AML-193 (cell line): ENCODE measurements at regions not wholly inside any gene's neighbourhood (a gene's known extent, or its start where the extent isn't known, plus 50 kb on each side); places are given as distances from the start of the nearest gene placed in this dataset.

Experiments used
- DNase-seq, 2 experiments: peaks; one replicate each; lab custom pipeline; 2025; lab: John Stamatoyannopoulos, UW

DNA sequence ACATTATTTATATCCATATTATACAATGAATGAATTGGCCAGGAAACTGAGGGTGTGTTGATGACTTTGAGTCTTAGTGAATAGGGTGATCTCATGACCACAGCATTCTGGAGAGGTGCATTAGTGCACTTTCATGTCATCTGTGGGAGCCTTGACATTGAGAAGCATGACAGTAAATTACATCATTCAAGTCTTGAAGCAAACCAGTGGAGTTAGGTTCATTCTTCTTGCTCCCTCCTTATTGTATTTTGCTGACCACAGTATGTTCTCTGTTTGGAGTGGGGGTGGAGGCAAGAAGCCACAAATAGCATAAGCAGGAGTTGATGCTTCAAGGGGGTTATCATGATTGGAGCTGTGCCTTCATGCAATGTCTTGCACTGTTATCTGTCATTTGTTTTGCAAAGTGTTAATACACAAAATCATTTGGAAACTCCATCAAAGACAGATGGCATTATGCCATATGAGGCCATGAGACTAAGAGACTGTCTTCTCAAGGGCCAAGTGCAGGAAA lies 680.2 kb downstream of the NYAP2 start:
- DNase-seq, result no peak

- DNase-seq, result no peak
These were observed 679.7 kb downstream of the NYAP2 start for GRCh38 chr2:226079196-226079595.

- DNase-seq, result no peak
These were observed 679.2 kb downstream of the NYAP2 start for GRCh38 chr2:226078666-226079065.

DNA sequence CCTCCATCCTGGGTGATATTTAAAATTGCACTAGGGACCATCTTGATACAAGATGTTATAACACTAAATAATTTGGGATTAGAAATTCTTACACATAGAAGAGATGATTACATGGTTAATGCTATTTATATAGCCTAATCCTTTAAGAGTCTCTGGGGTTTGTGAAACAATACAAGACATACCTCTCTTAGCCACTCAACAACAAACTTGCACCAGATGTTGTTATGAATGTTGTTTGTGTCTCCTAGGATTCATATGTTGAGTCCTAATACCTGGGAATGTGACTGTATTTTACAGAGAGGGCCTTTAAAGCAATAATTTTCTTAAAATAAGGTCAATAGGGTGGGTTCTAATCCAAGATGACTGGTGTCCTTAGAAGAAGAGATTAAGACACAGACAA lies 678.3 kb downstream of the NYAP2 start:
- DNase-seq, result no peak

DNA sequence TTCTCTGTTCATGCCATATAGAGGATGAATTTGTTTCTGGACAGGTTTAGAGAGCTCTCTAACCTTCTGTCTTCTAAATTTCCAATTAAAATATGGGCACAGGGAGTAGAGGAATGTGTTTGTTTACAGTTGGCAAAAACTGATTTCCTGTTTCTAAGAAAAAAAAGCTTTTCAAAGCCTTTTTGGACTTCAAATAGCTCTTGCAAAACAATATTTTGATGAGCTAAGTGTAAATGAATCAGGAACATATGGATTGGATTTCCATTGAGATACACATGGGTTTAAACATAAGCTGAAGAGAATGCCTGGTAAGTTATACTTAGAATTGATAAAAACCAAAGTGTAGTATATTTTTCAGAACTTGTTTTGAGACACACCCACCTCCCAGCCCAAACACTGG lies 677.5 kb downstream of the NYAP2 start:
- no peak for DNase-seq

DNA sequence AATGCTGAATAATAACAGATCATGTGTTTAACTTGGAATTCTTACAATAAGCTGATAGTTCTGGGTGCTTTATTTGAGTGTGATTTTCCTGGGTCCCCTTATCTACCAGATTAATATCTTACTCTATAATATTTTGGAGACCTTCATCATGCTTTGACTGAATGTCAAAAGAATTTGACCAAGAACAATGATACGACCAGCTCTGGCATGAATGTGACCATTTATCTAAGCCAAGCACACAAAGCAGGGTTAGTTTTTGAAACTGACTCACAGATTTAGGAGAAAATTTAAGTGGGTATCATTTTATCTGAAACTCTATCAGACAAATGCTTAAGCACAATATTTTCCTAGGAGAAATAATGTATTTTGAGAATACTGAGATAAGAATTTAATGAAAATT lies 677.0 kb downstream of the NYAP2 start:
- no peak for DNase-seq

GRCh38 chr2:226074391-226074790 lies 674.9 kb downstream of the NYAP2 start:
- DNase-seq, result no peak

DNA sequence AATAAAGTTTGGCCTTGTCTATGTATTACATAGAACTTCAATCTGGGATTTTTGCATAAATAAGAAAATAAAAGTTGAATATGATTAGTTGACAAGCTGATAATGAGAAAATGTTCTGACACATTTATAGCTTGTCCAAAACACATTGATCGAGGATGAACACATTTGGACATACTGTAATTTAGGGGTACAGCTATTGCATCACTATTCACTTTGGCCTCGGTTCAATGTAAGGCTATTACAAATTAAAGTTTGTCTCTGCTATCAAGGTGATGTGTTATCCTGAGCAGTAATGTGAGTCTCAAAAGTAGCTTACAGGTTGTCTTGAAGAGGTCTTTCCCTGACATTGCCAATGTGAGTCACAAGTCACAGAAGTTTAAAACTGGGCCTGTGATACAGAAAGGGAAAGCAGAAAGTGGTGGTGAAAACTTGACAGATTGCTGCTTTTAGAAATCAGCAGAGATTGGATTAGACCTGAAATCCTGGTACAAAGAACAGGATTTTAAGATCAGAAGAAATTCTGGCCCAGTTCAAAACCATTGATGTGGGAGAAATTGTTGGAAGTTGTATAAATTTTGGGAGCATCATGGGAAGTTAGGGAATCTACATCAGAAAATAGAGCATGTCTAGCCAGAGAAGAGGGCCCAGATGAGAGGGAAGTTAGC lies 674.1 kb downstream of the NYAP2 start:
- DNase-seq, result no peak

GRCh38 chr2:226066873-226067272 lies 667.4 kb downstream of the NYAP2 start:
- no peak for DNase-seq

DNA sequence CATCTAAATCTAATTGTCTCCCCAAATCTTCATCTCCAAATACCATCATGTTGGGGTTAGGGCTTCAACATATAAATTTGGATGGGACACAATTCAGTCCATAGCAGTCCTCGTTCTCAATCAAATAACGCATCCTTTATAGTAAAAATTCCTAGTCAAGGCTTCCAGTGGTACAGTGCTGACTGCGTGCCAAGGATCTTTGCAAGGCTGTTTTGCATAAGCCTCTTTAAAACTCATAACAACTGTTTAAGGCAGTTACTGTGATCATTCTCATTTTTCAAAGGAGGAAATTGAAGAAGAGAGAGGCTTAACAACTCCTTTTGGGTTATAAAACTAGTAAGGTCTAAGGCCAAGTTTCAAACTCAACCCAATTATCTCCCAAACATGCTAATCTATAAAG lies 666.9 kb downstream of the NYAP2 start:
- no peak for DNase-seq

- DNase-seq, result no peak
These were observed 665.5 kb downstream of the NYAP2 start for GRCh38 chr2:226064932-226065570.

GRCh38 chr2:226063704-226064440 lies 664.4 kb downstream of the NYAP2 start:
- no peak for DNase-seq

DNA sequence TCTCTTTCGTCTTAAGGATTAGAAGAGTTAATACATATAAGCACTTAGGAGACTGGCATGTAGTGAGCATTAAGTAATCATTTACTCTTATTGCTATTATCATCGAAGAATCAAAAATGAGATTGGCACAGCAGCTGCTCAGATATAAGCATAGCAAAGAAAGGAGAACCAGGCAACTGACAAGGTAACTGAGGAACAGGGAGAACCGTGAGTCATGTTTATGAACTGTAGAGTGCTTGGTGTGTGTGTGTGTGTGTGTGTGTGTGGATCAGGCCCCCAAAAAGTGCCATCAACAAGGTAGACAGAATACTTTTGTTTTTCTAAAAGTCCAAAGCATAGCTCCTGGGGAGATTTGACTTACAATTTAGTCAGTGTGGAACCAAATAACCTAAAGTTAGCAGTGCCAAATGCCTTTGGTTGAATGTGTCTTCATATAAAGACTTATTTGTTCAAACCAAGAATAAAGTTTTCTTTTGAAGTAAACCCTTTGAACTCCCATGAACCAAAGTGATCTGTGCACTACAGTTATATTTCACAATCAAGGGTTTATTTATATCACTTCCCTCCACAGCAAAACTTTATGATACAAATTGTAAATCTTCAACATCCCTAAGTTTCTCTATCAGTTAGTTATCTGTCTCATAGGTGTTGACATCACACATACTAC lies 660.6 kb downstream of the NYAP2 start:
- DNase-seq, result peak in 1 of 2 experiments; percentile 5

DNA sequence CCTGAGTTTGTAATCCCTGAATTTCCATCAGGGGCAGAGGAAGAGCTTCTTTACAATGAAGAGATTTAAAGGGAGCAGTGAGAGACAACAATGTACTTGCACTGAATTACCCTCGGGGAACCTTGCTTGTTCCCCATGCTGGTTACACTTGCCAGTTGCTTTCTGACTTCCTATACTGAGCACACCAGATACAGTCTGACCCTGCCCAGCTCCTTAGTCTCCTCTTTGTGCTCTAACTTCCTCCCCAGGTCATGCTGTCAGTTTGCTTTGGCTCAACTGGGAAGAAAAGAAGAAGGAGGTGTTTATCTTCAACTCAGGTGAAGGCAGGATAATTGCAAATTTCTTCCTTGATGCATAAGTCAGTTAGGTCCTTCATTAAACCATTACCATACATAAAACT lies 658.4 kb downstream of the NYAP2 start:
- DNase-seq, result peak; percentile 4 to 18

DNA sequence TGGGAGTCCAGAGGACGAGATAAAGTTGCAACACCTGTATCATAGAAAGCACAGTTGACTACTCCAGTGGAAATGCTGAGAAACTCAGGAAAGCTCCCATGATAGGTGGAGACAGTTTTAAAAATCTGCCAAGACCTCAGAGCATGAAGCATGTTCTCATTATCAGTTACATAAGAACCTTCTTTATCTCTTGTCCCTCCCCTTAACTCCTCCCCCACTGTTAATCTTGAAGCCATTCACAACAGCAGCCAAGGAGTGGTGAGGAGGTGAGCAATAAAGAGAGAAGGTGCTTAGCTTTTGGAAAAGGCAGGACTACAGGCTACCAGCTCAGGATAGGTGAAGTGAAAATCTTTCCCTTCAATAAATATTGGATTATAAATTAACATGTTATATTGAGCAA lies 657.9 kb downstream of the NYAP2 start:
- DNase-seq, result no peak

DNA sequence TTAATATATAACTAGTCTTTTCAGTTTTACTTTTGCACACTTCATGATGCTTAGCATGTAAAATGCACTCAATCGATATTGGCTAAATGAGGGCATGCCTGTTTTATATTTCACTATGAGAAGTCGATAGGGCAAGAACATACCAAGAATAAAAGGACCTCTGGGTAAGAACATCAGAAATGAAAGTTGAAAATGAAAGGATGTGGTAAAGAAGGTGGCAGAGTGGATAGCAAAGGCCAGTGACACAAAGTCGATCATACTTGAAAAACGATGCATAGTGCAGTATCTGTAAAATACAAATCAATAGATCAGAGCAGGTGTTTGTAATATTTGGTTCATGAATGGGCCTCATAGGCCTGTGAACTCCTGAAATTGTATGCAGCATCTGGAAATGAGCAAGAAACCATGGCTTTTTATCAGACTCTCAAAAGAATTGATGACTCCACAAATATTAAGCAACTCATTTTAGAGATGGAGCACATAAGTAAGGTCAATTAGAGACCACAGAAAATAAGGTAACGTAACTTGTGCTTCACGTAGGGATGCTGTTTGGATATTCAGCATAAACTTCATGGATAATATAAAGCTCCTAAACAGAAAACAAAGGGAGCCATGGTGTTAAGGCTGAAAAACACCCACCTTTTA lies 653.4 kb downstream of the NYAP2 start:
- DNase-seq, result no peak

- no peak for DNase-seq
These were observed 651.3 kb downstream of the NYAP2 start for GRCh38 chr2:226050822-226051221.

DNA sequence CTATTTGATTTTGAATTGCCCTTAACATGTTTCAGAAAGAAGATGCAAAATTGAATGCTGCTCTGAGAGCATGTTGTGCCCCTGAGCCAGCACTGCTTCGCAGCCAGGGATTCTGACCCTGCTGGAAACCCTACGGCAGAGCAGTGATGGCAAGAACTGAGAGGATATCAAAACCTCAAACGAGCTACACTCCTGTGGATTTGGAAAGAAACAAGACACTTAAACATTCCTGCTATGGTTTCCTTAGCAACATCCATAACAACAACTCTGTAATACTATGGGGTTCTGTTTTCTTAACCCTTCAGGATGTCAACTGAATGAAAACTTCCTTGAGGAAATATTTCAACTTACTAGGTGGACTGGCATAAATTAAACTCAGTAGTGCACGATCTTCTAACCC lies 649.1 kb downstream of the NYAP2 start:
- DNase-seq, result no peak

DNA sequence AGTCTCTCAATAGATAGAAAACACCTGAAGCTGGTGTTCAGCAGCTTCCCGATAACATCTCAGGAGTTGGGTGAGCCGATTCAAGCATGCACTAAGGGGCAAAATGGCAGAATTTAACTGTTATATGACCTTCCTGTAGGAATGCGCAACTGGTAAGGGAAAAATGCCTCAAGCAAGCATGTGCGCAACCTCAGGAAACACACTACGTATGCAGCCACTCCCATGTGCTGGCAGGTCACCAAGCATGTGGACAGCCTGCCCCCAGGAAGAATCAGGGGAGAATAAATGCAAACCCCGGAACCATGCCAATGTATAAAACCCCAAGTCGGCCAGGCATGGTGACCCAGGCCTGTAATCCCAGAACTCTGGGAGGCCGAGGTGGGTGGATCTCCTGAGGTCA lies 645.6 kb downstream of the NYAP2 start:
- DNase-seq, result no peak

- DNase-seq, result no peak
These were observed 640.9 kb downstream of the NYAP2 start for GRCh38 chr2:226040344-226040900.

- peak in 1 of 2 experiments; percentile 2 for DNase-seq
These were observed 638.0 kb downstream of the NYAP2 start for GRCh38 chr2:226037526-226037925.
